Hepatocyte (in vitro differentiated cells): ENCODE measurements at regions not wholly inside any gene's neighbourhood (a gene's known extent, or its start where the extent isn't known, plus 50 kb on each side); places are given as distances from the start of the nearest gene placed in this dataset.

ENCODE experiments used
- DNase-seq: peaks from one replicate; pipeline ENCODE4 v3.0.0-alpha.2; 2016; ENCODE audit warnings: low spot score
- H2AFZ ChIP-seq: fragments of 200-600 bp; sonication (generic); 2 replicates; pipeline ENCODE4 v1.6.0; 2016; ENCODE audit warnings: antibody characterized with exemption, mild to moderate bottlenecking
- H3K27ac ChIP-seq: fragments of 200-600 bp; sonication (generic); 2 replicates; pipeline ENCODE4 v1.5.1; 2016; ENCODE audit warnings: mild to moderate bottlenecking
- H3K27me3 ChIP-seq: fragments of 200-600 bp; sonication (generic); 2 replicates; pipeline ENCODE4 v1.6.1; 2016
- H3K36me3 ChIP-seq: fragments of 200-600 bp; sonication (generic); replicated peaks from 2 replicates; pipeline ENCODE4 v1.5.1; 2016; ENCODE audit warnings: low read depth; ENCODE audit not compliant: insufficient read depth
- H3K4me1 ChIP-seq: fragments of 200-600 bp; sonication (generic); 2 replicates; pipeline ENCODE4 v1.5.1; 2016; ENCODE audit warnings: mild to moderate bottlenecking, moderate library complexity; ENCODE audit not compliant: insufficient read depth
- H3K4me2 ChIP-seq: fragments of 200-600 bp; sonication (generic); 2 replicates; pipeline ENCODE4 v1.6.0; 2016
- H3K4me3 ChIP-seq: fragments of 200-600 bp; sonication (generic); 2 replicates; pipeline ENCODE4 v1.5.1; 2016; ENCODE audit warnings: mild to moderate bottlenecking
- H3K79me2 ChIP-seq: fragments of 200-600 bp; sonication (generic); 2 replicates; pipeline ENCODE4 v1.6.0; 2017; ENCODE audit warnings: mild to moderate bottlenecking
- H3K9me2 ChIP-seq: fragments of 200-600 bp; sonication (generic); replicated peaks from 2 replicates; pipeline ENCODE4 v1.6.0; 2017; ENCODE audit warnings: mild to moderate bottlenecking; ENCODE audit not compliant: insufficient read depth
- H3K9me3 ChIP-seq: fragments of 200-600 bp; sonication (generic); 2 replicates; pipeline ENCODE4 v1.5.1; 2016; ENCODE audit warnings: low read depth, mild to moderate bottlenecking
- H4K20me1 ChIP-seq: fragments of 200-600 bp; sonication (generic); 2 replicates; pipeline ENCODE4 v1.6.0; 2016; ENCODE audit warnings: mild to moderate bottlenecking; ENCODE audit not compliant: insufficient read depth, poor library complexity, severe bottlenecking
- CTCF ChIP-seq: fragments of 200-600 bp; sonication (generic); IDR thresholded peaks from 2 replicates; pipeline ENCODE4 v1.5.1; 2016; ENCODE audit warnings: antibody characterized with exemption, mild to moderate bottlenecking; ENCODE audit not compliant: poor library complexity
- EZH2 ChIP-seq: fragments of 200-600 bp; sonication (generic); IDR thresholded peaks from 2 replicates; pipeline ENCODE4 v1.6.1; 2016; ENCODE audit warnings: antibody characterized with exemption, mild to moderate bottlenecking, borderline replicate concordance
- EZH2phosphoT487 ChIP-seq: fragments of 200-600 bp; sonication (generic); IDR thresholded peaks from one replicate; pipeline ENCODE4 v1.6.1; 2018; ENCODE audit warnings: antibody characterized with exemption, mild to moderate bottlenecking, low read depth, moderate library complexity; ENCODE audit not compliant: unreplicated experiment, severe bottlenecking
- WGBS: methylation state at CpG from one replicate; pipeline ENCODE4 v1.1.6; 2016; ENCODE audit warnings: low lambda C conversion rate; ENCODE audit errors: missing lambda C conversion rate; 5-methylcytosine and 5-hydroxymethylcytosine counted together

DNA sequence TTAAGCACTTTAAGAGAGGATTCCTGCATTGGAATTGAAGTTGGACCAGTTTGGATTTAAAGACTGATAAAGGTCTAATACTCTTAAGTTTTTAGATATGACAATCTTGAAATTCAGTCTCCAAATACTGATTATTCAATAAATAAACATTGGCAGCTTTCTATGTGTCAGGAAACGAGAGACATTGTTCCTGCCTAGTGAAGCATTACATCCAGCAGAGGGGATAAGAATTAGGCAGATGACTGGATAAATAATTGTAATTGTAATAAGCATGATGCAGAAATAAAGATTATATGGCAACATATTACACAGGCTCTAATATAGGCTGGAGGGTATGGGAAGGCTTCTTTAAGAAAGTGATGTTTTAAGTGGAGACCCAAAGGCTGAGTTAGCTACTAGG, 226.5 kb upstream of the MMADHC start:
- Histone ChIP-seq H3K4me3 (no peak overlapping the region), H3K4me1 (no peaks in the 10 kb centered on the region), H3K79me2 (no peaks in the 10 kb centered on the region), H3K9me3 (no peaks in the 10 kb centered on the region), H2AFZ (no peak overlapping the region), H3K36me3 (no peaks in the 10 kb centered on the region), H3K27me3 (no peaks in the 10 kb centered on the region), H4K20me1 (no peaks in the 10 kb centered on the region), H3K4me2 (no peak overlapping the region), H3K9me2 (no peaks in the 10 kb centered on the region), H3K27ac (no peak overlapping the region)
- WGBS: 93% methylated on average over 1 of the region's 1 CpG
- TF ChIP-seq EZH2phosphoT487 (no peak), EZH2 (no peak), CTCF (no peak)
- DNase-seq: no peak

DNA sequence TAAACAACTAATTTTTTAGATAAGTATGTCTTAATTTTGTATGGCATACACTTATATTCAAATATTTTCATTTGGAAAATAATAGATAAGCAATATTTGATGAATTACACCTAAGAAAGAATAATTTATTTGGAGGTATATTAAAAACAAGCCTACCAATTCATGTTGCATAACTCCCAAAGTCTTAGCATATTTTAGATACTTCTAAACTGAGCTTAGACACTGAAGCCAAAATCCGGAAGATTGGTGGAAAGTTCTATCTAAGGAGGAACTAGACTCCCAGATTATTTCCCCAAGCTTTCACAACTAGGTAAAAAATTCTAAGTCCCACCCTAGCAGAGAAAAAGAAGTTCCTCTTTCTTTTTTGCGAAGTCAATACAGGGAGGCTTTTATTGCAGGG, 221.0 kb upstream of the MMADHC start:
- H3K9me3 ChIP-seq: no peaks in the 10 kb centered on the region
- no peaks in the 10 kb centered on the region for H3K36me3 ChIP-seq
- H3K4me2 ChIP-seq: no peak overlapping the region
- H3K27ac ChIP-seq: no peak overlapping the region
- H3K9me2 ChIP-seq: no peaks in the 10 kb centered on the region
- no peaks in the 10 kb centered on the region for H3K4me1 ChIP-seq
- no peaks in the 10 kb centered on the region for H3K79me2 ChIP-seq
- H4K20me1 ChIP-seq: no peaks in the 10 kb centered on the region
- WGBS: 80% methylated on average over 2 of the region's 2 CpGs
- TF ChIP-seq EZH2phosphoT487: no peak
- TF ChIP-seq EZH2: no peak
- TF ChIP-seq CTCF: no peak
- DNase-seq: no peak
- no peak overlapping the region for H3K4me3 ChIP-seq
- H2AFZ ChIP-seq: no peak overlapping the region
- H3K27me3 ChIP-seq: no peaks in the 10 kb centered on the region

DNA sequence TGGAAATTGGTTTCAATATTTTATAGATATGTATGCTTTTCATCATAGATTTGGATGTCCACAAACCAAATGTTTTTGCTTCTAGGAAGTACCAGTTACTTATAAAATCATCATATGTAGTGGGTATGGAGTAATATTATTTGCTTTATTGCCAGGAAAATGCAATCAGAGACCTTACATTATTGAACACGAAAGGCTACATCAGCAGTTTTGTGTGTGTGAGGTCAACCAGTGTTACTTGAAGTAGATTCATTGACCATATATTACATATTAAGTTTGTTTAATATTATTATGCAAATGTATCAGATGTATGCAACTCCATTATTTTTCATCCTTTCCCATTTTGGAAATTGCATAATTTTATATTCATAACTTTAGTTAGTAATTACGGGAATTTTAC, 219.1 kb upstream of the MMADHC start:
- H2AFZ ChIP-seq: no peak overlapping the region
- H3K9me3 ChIP-seq: no peaks in the 10 kb centered on the region
- H3K4me3 ChIP-seq: no peak overlapping the region
- H3K27ac ChIP-seq: no peak overlapping the region
- 97% methylated on average over 2 of the region's 2 CpGs for WGBS
- H3K79me2 ChIP-seq: no peaks in the 10 kb centered on the region
- H4K20me1 ChIP-seq: no peaks in the 10 kb centered on the region
- TF ChIP-seq EZH2 (no peak), EZH2phosphoT487 (no peak), CTCF (no peak)
- no peaks in the 10 kb centered on the region for H3K36me3 ChIP-seq
- no peak for DNase-seq
- no peaks in the 10 kb centered on the region for H3K9me2 ChIP-seq
- no peaks in the 10 kb centered on the region for H3K4me1 ChIP-seq
- H3K27me3 ChIP-seq: no peaks in the 10 kb centered on the region
- H3K4me2 ChIP-seq: no peak overlapping the region
